ENCODE measurements at regions not wholly inside any gene's neighbourhood (a gene's known extent, or its start where the extent isn't known, plus 50 kb on each side); places are given as distances from the start of the nearest gene placed in this dataset.

- DNase-seq, result no peak
Observed at GRCh38 chr14:54177641-54178621, 218.9 kb upstream of the CDKN3 start.

DNA sequence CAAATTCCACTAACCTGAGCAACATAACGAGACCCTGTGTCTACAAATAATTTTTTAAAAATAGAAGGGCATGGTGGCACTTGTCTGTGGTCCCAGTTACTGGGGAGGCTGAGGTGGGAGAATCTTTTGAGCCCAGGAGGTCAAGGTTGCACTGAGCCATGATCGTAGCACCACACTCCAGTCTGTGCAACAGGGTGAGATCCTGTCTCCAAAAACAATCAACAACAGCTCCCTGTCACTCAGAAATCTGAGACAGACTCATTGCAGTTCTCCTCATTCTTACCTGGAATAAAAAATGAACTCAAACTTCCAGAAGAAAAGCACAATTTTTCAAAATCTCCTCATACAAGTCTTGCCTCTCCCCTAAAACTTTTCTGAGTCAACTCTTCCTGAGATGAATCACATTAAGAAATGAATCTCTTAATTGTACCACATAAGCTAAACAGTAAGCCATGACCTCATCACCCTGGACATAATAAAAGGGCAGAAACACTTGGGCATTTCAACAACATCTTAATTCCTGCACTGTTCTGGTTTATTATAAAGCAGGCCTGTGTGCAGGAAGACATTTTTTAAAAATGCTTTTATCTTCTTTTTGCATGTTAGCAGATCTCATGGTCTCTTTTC, 214.3 kb upstream of the CDKN3 start:
- no peak for DNase-seq

- no peak for DNase-seq
Observed at GRCh38 chr14:54186821-54187763, 209.7 kb upstream of the CDKN3 start.

GRCh38 chr14:54188064-54188666, 208.6 kb upstream of the CDKN3 start:
- no peak for DNase-seq

DNA sequence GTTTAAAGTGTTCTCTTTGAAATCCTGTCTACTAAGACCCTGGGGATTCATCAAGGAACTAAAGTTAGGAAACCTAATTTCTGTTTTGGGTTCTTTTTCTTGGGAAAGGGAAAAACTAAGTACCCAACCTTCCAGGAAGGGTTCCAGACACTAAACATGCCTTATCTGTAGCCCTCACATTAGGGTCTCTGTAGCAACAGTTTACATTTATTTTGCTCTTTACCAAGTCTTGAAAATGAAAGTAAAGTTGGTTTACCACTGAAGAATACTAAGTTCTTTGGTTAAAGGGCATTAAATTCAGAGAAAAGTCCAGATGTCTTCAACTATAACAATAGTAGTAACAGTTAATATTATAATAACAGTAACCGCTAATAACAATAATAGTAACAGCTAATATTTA, 207.5 kb upstream of the CDKN3 start:
- DNase-seq, result no peak

GRCh38 chr14:54189748-54190354, 207.0 kb upstream of the CDKN3 start:
- DNase-seq, result no peak

DNA sequence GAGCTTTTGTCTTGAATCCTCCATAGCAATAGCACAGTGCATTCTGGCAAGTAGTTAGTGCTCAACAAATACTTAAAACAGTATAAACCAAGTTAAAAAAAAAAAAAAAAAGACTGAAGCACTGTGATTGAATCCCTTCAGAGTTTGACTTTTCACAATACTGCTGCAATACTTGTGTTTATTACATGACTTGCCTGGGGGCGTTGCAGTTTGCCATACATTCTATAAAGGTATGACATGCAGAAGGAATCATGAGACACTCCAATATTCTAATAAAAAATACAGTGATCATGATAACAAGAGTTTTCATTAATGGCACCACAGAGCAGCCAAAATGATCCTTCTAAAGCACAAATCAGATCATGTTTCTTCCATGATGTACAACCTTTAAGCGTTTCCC, 205.0 kb upstream of the CDKN3 start:
- no peak for DNase-seq

GRCh38 chr14:54192610-54193009, 204.2 kb upstream of the CDKN3 start:
- no peak for DNase-seq

DNA sequence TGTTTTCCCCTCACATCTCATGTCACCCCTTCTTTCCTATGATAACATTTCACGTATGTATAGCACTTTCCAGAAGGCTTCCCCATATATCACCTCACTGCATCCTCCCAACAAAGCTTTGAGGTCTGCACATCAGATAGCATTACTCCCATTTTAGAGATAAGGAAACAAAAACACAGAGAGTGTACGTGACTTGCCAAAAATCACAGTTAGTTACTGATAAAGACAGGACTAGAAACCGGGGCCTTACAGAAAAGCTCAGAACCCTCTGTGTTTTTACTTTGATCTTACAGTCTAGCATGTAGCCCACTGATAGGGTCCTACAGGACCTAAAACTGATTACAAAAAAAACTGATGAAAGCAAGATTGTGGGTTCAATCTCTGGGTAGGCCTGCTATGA, 202.9 kb upstream of the CDKN3 start:
- DNase-seq, result no peak

- DNase-seq, result no peak
Observed at GRCh38 chr14:54194501-54194900, 202.3 kb upstream of the CDKN3 start.

GRCh38 chr14:54197369-54197768, 199.4 kb upstream of the CDKN3 start:
- no peak for DNase-seq

GRCh38 chr14:54200726-54201125, 196.1 kb upstream of the CDKN3 start:
- no peak for DNase-seq

DNA sequence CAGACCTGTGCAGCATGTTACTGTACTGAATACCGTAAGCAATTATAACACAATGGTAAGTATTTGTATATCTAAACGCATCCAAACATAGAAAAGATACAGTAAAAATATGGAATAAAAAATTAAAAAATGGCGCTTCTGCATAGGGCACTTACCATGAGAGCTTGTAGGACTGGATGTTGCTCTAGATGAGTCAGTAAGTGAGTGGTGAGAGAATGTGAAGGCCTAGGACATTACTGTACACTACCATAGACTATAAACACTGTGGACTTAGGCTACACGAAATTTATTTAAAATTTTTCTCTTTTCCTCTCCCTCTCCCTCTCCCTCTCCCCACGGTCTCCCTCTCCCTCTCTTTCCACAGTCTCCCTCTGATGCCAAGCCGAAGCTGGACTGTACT, 194.5 kb upstream of the CDKN3 start:
- DNase-seq, result no peak

GRCh38 chr14:54206516-54206915, 190.3 kb upstream of the CDKN3 start:
- DNase-seq, result no peak

DNA sequence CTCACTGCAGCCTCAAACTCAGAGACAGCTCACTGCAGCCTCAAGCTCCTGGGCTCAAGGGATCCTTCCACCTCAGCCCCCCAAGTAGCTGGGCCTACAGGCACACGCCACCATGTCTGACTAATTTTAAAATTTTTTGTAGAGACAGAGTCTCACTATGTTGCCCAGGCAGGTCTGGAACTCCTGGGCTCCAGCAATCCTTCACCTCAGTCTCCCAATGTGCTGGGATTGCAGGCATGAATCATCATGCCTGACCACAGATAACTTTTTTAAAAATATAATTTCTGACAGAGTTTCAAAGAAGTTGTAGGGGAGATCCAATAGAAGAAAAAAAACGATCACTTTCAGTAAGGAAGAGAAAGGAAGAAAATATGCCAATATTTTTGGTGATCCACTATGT, 189.7 kb upstream of the CDKN3 start:
- no peak for DNase-seq

DNA sequence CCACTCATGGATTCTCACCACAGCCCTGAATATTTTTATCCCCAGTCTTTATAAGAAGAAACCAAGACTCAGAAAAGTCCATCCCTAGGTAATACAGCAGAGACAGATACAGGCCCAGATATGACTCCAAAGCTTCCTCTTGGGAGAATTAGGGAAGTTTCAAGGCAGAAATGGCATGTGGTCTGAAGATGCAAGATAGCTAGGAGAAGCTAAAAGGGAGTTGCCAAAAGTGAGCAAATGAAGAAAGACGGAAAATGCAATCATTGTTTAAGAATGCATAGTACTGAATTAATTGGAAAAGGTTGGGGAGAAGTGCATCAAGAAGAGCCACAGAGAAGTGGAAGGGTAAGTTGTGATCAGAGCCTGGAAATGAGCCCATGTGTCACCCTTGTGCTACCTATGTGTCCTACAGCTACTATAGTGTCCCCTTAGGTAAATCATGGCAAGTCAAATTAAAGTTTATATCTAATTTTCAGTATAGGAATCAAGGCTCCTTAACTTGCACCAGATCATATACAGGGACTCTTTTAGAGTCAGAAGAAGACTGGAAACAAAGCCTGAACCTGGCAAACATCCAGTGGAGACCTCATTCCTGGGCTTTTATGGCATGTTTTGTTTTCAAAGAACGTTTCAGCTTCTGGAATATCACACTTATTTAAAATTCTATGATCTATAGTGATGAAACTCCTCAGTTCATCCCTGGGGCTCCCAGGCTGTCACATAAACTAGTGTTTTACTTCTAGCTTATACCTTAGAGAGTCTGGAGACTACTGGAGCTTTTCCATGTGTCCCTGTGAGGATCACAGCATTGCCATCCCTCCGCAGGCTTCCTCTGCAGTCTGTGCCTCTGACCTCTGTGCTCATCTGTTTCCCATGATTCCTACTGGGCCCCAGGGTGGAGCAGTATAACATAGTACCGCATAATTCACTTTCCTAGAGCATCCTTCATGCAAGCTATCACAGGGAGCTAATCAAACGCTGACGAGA, 189.0 kb upstream of the CDKN3 start:
- DNase-seq, result no peak

- no peak for DNase-seq
Observed at GRCh38 chr14:54208751-54209150, 188.1 kb upstream of the CDKN3 start.

DNA sequence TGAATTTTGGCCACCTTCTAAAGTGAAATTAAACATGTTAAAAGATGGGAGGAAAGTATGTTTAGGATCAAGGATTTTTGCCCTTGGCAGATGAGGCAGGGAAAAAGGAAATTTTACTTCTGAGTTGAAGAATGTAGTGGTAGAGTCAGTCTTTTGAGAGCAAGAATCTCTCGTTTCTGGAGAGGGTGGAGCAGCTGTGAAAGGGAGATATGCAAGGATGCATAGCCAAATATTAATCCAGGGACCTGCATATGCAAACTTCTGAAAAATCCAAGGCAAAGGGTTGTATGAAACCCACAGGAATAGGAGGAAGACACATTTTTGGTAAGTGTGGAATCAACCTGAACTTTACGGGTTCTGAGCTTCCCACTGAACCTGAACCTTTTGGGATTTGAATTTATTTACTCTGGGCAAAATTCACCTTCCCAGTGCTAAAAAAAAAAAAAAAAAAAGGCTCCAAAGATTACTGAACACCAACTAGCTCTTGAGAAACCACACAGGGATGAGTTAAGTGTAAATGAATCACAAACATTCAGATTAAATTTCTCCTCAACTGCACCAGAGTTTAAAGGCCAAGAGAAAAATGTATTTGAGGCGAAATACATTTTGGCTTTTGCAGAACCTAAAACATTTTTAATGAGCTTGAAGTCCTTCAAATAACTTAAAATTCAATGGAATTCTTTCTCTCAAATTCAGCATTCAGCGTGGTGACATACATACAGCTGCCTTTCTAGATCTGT, 187.1 kb upstream of the CDKN3 start:
- no peak for DNase-seq

GRCh38 chr14:54211551-54212308, 185.1 kb upstream of the CDKN3 start:
- no peak for DNase-seq

DNA sequence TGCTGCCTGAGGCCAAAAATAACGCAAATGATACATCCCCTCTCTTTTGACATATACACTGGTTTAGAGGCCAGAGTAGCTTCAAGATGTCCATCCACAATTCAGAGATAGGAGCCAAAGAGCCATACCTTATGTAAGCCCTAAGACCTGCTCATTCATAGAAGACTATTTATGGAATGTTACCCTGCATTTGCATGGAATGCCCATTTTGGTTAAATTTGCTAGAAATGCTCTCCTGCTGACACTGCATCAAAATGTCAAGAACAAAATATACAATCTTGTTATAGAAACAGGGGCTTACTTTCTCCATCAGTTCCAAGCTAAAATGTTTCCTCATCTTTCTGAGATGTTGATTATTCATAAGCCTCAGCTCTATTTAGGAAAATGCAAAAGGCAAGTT, 183.3 kb upstream of the CDKN3 start:
- DNase-seq, result no peak

All from suppressor macrophage treated with lipopolysaccharide for 1 hour (primary cell).